ENCODE measurements at regions not wholly inside any gene's neighbourhood (a gene's known extent, or its start where the extent isn't known, plus 50 kb on each side); places are given as distances from the start of the nearest gene placed in this dataset.

GRCh38 chr9:1771094-1771789 is 243.9 kb upstream of the SMARCA2 start:
- no peak for DNase-seq

DNA sequence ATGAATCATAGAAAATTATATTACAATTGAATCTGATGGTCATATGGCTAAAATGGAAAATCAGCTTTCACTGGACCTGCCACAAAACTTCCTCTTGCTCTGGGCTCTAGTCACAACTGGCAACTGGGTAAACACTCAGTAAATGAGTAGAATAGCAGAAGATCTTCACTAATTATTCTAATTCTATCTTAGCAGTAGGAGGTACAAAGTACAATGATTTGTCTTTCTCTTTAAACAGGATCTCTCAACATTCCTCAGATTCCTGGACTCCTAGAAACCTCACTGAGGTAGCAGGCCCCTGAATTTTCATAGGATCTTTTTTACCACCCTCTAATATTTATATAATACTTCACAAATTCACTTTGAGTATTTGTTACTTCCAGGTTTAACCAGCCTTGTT is 239.9 kb upstream of the SMARCA2 start:
- DNase-seq: no peak

GRCh38 chr9:1776668-1777067 is 238.5 kb upstream of the SMARCA2 start:
- DNase-seq: no peak

DNA sequence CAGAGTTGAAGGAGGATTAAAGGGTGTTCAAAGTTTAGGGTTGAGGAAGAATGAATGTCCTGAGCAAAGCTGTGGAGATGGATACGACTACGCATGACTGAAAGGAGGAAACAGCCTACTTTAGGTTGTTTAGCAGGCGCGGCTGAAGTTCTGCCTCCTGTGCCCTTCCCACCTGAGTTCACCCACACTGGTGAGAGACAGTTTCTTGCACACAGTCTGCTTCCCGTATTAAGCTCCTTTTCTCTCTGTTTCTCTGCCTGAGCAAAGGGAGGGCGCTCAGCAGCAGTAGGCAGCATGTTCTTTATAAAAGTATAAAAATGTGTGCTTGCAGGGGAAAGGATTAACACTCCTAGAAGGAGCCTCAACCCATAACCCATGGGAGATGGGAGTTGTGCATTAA is 224.0 kb upstream of the SMARCA2 start:
- no peak for DNase-seq

- no peak for DNase-seq
Observed at GRCh38 chr9:1794547-1795270, 220.4 kb upstream of the SMARCA2 start.

- no peak for DNase-seq
Observed at GRCh38 chr9:1804128-1804865, 210.8 kb upstream of the SMARCA2 start.

- DNase-seq: no peak
Observed at GRCh38 chr9:1829719-1830118, 185.4 kb upstream of the SMARCA2 start.

DNA sequence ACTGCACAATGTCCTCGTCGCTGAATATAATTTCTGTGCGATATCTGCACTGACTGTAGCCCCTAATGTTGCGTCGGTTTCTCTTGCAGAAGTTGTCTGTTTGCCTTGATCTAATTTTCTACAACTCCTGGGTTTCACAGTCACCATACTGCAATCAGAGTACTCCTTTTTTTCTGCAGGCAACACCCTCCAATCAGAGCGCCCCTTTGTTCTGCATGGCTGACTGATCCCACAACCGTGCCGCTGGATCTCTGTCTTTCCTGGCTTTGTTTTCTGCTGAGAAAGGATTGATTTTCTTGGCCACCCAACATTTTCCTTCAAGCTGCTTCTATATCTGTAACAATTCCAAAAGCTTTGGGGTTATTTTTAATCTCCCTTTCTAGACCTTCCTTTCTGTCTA is 182.2 kb upstream of the SMARCA2 start:
- DNase-seq: no peak

DNA sequence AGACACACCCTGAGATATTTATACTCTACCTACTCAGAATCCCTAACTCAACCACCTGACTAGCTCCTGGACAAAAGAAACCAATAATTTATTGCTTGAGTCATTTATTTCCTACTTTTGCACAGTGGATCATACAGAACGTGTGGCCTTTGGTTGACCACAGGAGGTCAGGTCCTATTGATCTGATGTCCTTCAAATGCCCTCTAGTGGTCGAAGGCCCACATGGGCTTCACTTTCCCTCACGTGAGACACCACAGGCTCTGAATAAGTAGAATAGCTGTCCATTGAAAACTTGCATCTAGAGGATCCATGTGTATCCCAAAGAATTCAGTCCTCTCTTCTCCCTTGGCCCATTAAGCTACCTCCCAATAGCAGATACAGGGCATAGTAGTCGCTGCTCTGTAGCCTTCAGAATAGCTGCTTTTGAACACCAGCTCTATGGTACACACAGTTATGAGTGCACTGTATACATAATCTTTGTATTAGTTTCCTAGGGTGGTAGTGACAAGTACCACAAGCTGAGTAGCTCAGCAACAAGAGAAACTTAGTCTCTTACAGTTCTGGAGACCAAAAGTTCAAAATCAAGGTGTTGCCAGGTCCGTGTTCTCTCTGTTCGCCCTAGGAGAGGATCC is 177.6 kb upstream of the SMARCA2 start:
- peak; percentile 34 for DNase-seq

DNA sequence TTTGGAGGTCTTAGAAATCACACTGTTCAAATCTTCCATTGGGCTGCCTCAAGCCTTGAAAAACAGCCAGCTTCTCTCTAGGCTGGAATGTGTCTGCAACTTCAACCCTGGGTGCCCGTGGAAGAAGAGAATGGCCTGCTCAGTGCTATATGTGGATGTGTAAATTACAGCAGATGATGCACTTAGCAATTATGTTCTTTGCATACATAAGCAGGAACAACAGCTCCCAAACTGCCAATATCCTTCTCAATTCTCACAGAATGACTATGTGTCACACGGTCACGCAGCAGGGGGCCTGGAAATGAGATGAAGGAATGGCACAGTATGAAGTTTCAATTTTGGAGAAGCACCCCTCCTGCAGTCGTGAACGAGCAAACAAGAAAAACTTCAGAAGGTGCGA is 175.2 kb upstream of the SMARCA2 start:
- no peak for DNase-seq

DNA sequence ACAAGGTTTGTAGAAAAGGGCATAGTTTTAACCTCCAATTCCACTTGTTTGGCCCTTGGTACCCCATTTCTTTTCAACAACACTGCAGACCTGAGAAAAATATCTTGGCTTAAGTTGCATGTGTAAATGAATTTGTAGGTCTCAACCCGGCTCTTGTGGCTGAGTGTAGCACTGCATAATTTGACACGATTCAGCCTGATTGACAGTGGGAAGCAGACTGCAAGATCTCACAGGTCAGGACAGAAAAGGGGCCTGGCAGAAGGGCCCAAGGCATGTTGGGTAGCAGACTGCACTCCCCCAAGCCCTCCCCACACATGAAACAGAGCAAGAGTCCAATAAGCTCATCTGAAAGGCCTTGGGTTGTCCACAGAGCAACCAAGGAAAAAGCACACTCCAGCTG is 169.7 kb upstream of the SMARCA2 start:
- no peak for DNase-seq

GRCh38 chr9:1855726-1856125 is 159.4 kb upstream of the SMARCA2 start:
- no peak for DNase-seq

DNA sequence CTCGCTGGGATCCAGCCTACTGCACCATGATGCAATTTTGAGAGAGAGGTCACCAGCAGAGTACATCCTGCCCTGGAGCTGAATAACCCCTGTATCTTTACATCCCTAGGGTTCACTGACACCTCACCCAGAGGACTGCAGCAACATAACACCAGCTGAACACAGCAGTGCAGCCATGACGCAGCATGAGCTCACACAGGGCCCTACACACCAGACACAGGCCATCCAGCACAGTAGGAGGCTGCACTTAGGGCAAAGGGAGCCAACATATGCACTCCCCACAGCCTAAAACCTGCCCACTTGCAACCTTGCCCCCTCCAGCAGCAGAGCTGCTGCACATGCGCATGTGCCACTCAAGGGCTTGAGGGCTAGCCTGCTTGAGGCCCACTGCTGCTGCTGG is 157.3 kb upstream of the SMARCA2 start:
- DNase-seq: no peak

DNA sequence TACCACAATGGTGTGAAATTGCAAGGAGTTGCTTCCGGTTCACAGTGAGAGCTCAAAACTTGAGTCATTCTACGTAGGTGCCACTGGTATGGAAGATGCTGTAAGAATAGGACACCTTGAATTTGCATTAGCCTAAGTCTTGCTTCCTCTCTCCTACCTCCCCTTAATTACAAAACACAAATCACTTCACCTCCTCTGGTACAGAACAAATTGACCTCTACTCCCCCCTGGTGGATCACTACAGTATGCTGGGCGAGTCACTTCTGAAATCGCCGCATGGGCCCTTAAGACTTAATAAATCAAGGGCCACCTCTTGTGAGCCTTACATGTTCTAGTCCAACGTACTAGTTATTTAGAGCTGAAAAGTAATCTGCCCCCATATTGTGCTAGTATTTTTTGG is 145.3 kb upstream of the SMARCA2 start:
- DNase-seq: no peak

GRCh38 chr9:1870915-1871314 is 144.2 kb upstream of the SMARCA2 start:
- no peak for DNase-seq

DNA sequence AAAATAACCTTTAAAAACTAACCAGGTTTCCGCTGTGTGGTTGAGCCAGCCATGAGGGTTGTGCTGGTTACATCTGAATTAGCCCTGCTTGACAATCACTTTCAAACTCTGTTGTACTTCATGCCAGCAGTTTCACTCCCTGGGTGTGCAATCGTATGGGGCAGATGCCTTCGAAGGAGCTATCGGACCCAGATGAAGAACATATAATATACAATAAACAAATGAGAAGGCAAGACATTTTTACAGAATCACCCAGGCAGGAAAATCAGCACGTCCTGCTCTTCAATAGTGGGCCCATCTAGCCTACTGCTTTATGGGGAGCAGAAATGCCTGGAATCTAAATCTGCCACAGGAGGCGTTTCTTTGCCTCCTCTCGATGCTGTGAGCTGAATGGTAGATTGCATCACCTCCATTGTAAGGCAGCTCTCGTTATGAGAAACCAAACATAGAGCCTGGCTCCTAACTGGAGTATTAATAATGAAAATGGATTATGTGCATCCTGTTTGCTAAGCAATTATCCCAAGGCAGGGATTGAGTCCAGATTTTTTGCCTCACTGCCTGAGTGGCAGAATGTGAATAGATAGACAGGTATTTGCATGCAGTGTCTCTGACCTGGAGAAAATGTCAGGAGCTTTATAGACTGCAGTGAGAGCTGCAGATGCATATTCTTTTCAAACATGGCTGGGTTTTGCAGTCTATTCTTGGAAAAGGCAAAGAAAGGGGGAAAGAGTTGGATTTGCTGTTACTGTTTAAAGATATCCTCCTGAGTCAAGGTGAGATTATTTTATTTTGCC is 143.3 kb upstream of the SMARCA2 start:
- DNase-seq: no peak

DNA sequence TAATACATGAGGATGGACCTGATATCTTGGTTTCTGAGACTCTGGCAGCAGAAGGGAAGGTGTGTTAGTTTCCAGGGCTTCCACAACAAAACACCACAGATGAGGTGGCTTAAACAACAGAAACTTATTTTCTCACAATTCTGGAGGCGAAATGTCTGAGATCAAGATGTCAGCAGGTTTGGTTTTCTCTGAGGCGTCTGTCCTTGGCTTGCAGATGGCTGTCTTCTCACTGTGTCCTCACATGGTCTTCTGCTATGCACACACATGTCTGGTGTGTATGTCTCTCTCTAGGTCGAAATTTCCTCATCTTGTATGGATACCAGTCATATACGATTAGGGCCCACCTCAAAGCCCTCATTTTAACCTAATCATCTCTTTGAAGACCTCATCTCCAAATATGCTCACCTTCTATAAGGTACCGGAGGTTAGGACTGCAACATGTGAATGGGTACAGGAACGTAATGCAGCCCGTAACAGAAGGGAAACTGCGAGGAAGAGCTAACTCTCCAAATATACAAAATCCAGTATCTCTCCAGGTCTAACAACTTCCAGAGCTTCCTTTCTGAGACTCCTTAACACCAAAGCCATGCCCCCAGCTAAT is 139.8 kb upstream of the SMARCA2 start:
- no peak for DNase-seq

DNA sequence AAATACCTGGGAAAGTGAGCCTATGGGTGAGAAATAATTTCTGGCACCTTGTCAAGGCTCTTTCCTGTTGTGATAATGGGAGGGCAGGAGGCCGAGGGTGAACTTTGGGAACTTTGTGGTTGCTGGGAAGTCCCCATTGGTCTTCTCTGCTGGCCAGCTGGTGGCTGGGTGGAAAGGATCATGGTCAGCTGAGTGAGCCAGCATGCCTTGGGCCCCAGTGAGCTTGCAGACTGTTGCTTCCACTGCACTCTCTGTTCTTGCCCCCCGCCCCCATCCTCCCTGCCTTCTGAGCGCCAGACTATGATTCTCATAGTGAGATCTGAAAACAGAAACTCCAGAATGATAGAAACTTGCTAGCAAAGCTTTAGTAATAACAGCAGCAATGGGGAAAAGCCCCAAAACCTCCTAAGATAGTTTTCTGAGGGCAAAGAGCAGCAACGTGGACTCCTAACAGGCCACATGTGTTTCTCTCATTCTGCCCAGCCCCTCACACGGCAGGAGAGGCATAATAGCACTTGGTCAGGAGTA is 139.2 kb upstream of the SMARCA2 start:
- no peak for DNase-seq

GRCh38 chr9:1876891-1877496 is 138.2 kb upstream of the SMARCA2 start:
- no peak for DNase-seq

- no peak for DNase-seq
Observed at GRCh38 chr9:1877951-1878350, 137.2 kb upstream of the SMARCA2 start.

DNA sequence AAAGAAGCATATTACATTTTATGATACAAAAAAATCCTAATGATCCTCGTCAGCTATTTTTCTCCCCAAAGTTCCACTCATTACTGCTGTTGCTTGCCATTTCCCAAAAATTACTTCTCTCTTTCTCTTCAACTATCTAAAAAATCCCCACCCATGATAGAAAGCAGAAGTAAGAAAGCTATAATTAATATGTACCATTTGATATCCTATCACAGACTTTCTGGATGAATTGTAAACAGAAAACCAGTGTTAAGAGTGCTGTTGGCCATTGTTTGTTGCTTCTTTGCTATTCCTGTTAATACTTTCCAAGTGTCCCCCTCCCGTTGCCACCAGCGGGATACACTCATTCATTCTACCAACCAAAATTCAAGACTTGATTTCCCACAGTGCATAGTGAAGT is 136.3 kb upstream of the SMARCA2 start:
- DNase-seq: no peak

DNA sequence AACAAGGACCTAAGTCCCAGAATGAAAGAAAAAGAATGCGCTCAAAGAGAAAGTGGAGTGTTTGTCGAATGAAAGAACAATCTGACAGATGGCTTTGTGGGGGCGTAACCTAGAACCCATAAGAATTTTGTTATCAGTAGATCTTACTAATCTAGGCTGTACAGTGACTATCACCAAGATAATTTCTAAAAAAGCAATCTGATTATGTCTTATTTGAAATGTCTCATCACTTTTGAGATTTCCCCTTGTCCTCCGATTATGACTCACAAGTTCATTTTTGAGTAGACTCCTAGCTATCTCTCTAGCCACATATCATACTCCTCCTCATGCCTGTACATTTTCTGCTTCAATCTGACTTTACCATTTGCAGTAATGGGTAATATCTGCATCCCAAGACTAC is 135.6 kb upstream of the SMARCA2 start:
- no peak for DNase-seq

Data from femur (tissue), 1 donor.